Vagina (tissue), 2 donors: ENCODE measurements at regions not wholly inside any gene's neighbourhood (a gene's known extent, or its start where the extent isn't known, plus 50 kb on each side); places are given as distances from the start of the nearest gene placed in this dataset.

Source experiments
- CTCF ChIP-seq, 3 experiments: fragments of 450-650 bp in 2 of 3; fragments of 200-600 bp in 1 of 3; sonication (generic) in 1 of 3; IDR thresholded peaks; one replicate each; pipeline ENCODE4 v1.5.1; 2017 to 2019; ENCODE audit warnings: antibody characterized with exemption in 3 of 3, mild to moderate bottlenecking in 2 of 3, moderate library complexity in 2 of 3
- POLR2A ChIP-seq, 2 donors: fragments of 450-650 bp; IDR thresholded peaks; one replicate each; pipeline ENCODE4 v1.6.1; 2017; ENCODE audit warnings: antibody characterized with exemption in 2 of 2, mild to moderate bottlenecking in 2 of 2, moderate library complexity in 2 of 2

GRCh38 chr7:13442226-13442625, 547.2 kb downstream of the ETV1 start:
- TF ChIP-seq CTCF (IDR thresholded peaks at IDR 0.05) (no peak), POLR2A (IDR thresholded peaks at IDR 0.05) (no peak)
